Stimulated activated naive B cell treated with anti-CD40 and anti-IgM and Interleukin-4, amounts not matched to agents 10 μg/mL and 1 μg/mL and 100 μg/mL, for 72 hours (primary cell): ENCODE measurements at regions not wholly inside any gene's neighbourhood (a gene's known extent, or its start where the extent isn't known, plus 50 kb on each side); places are given as distances from the start of the nearest gene placed in this dataset.

Source experiments
- ATAC-seq, 2 donors: fragments of 150-1000 bp; cut with Tn5 transposase; replicated peaks; 2 replicates each; pipeline ENCODE4 v1.10.0; 2021; ENCODE audit warnings: moderate library complexity in 1 of 2
- DNase-seq: peaks from one replicate; pipeline ENCODE4 v3.0.0; 2021
- H3K27ac Mint-ChIP-seq: one replicate; pipeline ENCODE4 v1.8.0; 2022; ENCODE audit warnings: mild to moderate bottlenecking, mixed read lengths
- H3K27me3 Mint-ChIP-seq, 2 donors: one replicate each; pipeline ENCODE4 v1.8.0; 2022; ENCODE audit warnings: mixed read lengths in 2 of 2
- H3K36me3 Mint-ChIP-seq, 2 donors: one replicate each; pipeline ENCODE4 v1.8.0; 2022; ENCODE audit warnings: mixed read lengths in 2 of 2, mild to moderate bottlenecking in 1 of 2
- H3K4me1 Mint-ChIP-seq, 2 donors: one replicate each; pipeline ENCODE4 v1.8.0; 2022; ENCODE audit warnings: mixed read lengths in 2 of 2, mild to moderate bottlenecking in 1 of 2
- H3K4me3 Mint-ChIP-seq, 2 donors: one replicate each; pipeline ENCODE4 v1.8.0; 2022; ENCODE audit warnings: mild to moderate bottlenecking in 2 of 2, mixed read lengths in 2 of 2, moderate library complexity in 1 of 2
- H3K9me3 Mint-ChIP-seq, 2 donors: one replicate each; pipeline ENCODE4 v1.8.0; 2022; ENCODE audit warnings: mixed read lengths in 2 of 2, mild to moderate bottlenecking in 1 of 2

DNA sequence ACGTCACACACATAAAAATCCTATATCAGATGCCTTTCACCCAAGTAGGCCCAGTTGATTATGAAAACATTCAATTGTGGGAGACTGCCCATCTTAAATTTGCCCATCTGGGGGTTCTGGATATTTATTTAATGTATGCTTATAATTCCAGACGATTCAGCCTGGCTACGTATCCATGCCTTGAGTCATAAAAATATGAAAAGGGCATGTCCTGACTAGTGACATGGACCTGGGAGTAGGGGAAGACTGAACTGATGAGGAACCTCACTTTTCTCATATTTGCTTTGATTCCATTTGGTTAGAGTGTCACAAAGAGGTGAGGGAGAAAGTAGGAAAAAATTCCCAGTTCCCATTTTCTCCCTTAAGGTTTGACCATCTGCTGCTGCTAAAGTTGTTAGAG is 122.5 kb upstream of the GNAO1 start:
- Mint-ChIP-seq H3K36me3 (no peaks in the 10 kb centered on the region), H3K9me3 (no peaks in the 10 kb centered on the region), H3K27ac (no peak overlapping the region), H3K4me3 (no peak overlapping the region), H3K4me1 (no peaks in the 10 kb centered on the region), H3K27me3 (peaks cover 19 to 28% of the 10 kb centered on the region in 2 donors)
- no peak for ATAC-seq
- no peak for DNase-seq

DNA sequence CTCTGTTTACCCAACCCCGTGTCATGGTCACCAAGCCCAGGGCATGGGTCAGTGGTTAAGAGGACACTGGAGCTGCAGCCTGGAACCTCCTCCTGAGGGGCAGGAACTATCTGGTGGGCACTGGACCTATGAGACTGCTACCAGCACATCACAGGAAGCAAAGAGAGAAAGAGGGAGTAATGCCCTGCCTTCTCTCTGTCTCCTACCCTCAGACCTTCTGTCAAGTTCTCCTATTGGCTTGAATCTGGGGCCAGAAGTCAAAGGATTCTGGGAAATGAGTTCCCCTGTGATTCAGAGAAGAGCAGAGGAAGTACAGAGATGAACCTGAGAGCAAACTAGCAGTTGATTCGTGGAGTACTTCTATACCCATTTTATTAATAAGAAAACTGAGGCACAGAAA is 123.0 kb upstream of the GNAO1 start:
- no peak overlapping the region for H3K27ac Mint-ChIP-seq
- H3K9me3 Mint-ChIP-seq: no peaks in the 10 kb centered on the region
- peaks cover 17 to 25% of the 10 kb centered on the region in 2 donors for H3K27me3 Mint-ChIP-seq
- no peaks in the 10 kb centered on the region for H3K36me3 Mint-ChIP-seq
- no peak overlapping the region for H3K4me3 Mint-ChIP-seq
- ATAC-seq (no peak), DNase-seq (no peak)
- no peaks in the 10 kb centered on the region for H3K4me1 Mint-ChIP-seq

DNA sequence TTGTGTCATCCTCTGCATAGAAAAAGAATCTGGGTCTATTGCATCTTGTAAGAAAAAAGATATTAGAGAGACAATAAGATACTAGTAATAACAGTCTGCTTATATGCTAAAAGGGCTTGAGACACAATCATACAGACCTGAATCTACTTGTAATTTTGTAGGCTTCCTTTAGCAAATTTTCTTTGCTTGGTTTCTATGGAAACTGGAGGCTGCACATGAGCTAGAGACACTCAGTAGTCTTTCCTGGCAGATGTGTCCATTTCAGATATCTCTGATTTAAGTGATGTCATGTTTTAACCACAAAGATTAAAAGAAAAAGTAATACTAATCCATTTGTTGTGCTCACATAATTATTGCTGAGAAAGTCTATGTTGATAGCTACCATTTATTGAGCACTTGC is 123.9 kb upstream of the GNAO1 start:
- DNase-seq (no peak), ATAC-seq (no peak)
- H3K27me3 Mint-ChIP-seq: peaks cover 12 to 16% of the 10 kb centered on the region in 2 donors
- H3K9me3 Mint-ChIP-seq: no peaks in the 10 kb centered on the region
- no peak overlapping the region for H3K27ac Mint-ChIP-seq
- H3K36me3 Mint-ChIP-seq: no peaks in the 10 kb centered on the region
- no peak overlapping the region for H3K4me3 Mint-ChIP-seq
- H3K4me1 Mint-ChIP-seq: no peaks in the 10 kb centered on the region

DNA sequence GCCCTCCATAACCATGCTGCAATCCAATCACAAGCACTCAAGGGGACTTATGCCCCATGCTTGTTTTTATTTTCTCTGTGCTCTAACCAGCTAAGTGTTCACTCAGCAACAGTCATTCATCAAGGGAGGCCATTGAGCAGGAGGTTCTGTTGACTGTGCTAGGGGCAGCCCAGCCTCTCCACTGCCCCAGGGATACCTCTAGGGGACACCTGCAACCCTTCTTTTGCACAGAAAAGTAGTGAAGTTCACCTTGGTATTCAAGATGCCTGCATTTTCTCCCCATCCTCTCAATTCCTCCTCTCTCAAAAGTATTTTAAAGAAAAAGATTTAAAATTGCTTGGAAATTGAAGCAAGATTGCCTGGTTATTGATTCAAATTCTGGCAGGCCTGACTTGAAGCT is 124.7 kb upstream of the GNAO1 start:
- H3K27me3 Mint-ChIP-seq: peaks cover 7 to 9% of the 10 kb centered on the region in 2 donors
- no peak overlapping the region for H3K4me3 Mint-ChIP-seq
- H3K4me1 Mint-ChIP-seq: no peaks in the 10 kb centered on the region
- no peak for ATAC-seq
- no peaks in the 10 kb centered on the region for H3K9me3 Mint-ChIP-seq
- H3K27ac Mint-ChIP-seq: no peak overlapping the region
- H3K36me3 Mint-ChIP-seq: no peaks in the 10 kb centered on the region
- no peak for DNase-seq

DNA sequence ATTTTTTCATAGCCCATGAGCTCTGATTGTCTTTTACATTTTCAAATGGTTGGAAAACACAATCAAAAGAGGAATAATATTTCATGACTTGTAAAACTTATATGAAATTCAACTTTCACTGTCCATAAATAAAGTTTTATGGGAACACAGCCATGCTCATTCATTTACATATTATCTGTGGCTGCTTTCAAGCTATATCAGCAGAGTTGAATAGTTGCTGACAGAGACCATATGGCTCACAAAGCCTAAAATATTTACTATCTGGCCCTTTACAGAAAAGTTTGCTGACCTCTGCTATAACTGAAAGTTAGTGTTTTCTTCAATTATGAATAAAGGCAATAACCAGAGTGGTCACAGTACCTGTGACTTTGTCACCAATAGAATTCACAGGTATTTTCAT is 128.2 kb upstream of the GNAO1 start:
- no peaks in the 10 kb centered on the region for H3K36me3 Mint-ChIP-seq
- no peaks in the 10 kb centered on the region for H3K9me3 Mint-ChIP-seq
- DNase-seq (no peak), ATAC-seq (no peak)
- H3K4me3 Mint-ChIP-seq: no peak overlapping the region
- no peaks in the 10 kb centered on the region for H3K27me3 Mint-ChIP-seq
- H3K27ac Mint-ChIP-seq: no peak overlapping the region
- H3K4me1 Mint-ChIP-seq: no peaks in the 10 kb centered on the region

DNA sequence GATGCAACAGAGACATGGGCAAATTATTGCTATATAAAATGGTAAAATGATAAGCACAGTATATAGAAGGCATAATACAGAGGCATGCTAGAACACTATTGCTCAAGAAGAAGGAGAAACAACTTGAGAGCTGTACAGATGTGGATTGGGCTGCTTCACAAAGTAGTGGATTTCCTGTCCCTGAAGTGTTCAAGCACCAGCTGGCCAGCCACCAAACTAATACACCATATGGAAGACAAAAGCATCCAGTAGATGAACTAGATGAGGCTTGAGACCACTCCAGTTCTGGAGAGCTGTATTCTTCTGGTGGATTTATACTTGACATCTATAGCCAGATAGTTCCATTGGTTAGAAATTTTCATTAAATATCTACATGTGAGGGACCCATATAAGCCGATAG is 134.1 kb upstream of the GNAO1 start:
- Mint-ChIP-seq H3K36me3 (no peaks in the 10 kb centered on the region), H3K4me1 (no peaks in the 10 kb centered on the region), H3K27ac (no peak overlapping the region), H3K27me3 (peaks cover 12 to 22% of the 10 kb centered on the region in 2 donors), H3K4me3 (no peak overlapping the region), H3K9me3 (peaks cover 0 to 1% of the 10 kb centered on the region in 2 donors)
- DNase-seq (no peak), ATAC-seq (no peak)

DNA sequence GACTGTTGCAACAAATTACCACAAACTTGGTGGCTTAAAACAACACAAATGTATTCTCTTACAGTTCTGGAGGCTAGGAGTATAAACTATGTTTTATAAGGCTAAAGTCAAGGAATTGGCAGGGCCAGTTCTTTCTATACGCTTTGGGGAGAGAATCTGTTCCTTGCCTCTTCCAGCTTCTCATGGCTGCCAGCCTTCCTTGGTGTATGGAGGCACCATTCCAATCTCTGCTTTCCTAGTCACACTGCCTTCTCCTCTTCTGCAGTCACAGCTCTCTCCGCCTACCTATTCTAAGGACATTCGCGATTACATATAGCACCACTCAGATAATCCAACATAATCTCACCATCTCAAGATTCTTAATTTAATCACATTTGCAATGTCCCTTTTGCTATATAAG is 140.4 kb upstream of the GNAO1 start:
- H3K27ac Mint-ChIP-seq: no peak overlapping the region
- peaks cover 6 to 14% of the 10 kb centered on the region in 2 donors for H3K4me1 Mint-ChIP-seq
- no peak overlapping the region for H3K4me3 Mint-ChIP-seq
- ATAC-seq (no peak), DNase-seq (no peak)
- no peaks in the 10 kb centered on the region for H3K36me3 Mint-ChIP-seq
- peaks cover 10 to 28% of the 10 kb centered on the region in 2 donors for H3K27me3 Mint-ChIP-seq
- peaks cover 0 to 1% of the 10 kb centered on the region in 2 donors for H3K9me3 Mint-ChIP-seq

DNA sequence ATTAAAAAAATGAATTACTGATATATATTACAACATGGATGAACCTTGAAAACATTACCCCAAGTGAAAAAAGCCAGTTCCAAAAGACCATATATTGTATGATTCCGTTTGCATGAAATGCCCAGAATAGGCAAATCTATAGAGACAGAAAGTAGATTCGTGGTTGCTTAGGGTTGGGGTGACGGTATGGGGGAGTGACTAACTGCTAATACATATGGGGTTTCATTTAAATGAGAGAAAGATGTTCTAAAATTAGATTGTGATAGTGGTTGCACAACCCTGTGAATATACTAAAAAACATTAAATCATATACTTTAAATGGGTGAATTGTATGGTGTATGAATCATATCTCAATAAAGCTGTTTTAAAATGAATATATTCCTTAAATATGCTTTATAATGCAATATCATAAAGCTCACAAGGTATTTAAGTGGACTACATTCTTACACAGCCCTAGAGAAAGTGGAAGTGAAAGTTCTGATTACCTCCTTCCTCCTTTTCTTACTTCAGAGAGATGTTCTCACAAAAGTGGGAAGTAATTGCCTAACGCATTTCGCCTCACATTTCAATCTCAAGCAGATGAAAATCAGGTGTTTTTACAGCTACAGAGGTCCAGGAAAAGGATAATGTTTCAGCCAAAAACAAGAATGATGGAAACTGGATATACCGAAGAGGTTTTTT is 142.7 kb upstream of the GNAO1 start:
- ATAC-seq: peak; percentile 97 to 98
- peaks cover 5 to 27% of the 10 kb centered on the region in 2 donors for H3K27me3 Mint-ChIP-seq

DNA sequence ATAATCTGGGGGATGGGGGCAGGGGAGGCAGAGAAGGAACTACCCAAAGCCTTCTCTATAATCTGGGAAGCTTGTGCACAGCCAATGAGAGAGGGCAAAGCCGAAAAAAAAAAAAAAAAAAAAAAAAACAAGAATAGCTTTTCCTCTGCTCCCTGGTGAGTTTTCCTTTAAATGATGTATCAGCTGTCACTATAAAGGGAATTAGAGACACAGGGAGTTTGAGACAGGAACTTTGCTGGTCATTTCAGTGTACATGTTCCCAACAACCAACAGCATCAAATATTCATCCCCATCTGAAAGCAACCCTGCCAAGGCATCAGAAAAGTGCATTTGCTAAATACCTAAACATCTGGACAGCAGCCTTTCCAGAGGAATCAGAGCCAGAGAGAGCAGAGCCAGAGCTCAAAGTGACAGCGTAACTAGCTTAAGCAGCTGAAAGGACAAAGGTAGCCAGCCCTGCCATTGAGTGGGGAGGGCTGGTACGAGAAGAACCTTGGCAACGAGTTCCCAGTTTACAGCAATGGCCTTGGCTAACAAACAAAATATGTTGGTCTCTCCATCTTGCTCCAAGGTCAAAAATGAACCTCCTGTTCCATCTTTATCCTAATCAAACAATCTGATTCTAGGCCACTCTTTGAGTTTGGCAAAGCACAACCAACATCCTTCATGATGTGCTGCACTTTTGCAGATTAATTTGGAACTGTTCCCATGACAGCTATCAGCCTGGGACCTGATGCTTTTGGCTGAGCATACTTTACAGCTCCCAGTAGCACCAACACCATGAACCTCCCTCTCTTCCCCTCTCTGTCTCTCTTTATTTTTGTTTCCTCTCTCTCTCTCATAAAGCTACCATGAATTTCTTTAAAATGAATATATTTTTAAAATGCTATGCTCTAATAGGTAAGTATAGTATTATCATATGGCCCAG is 143.7 kb upstream of the GNAO1 start:
- no peak overlapping the region for H3K27ac Mint-ChIP-seq
- H3K27me3 Mint-ChIP-seq: peaks cover 10 to 25% of the 10 kb centered on the region in 2 donors
- H3K36me3 Mint-ChIP-seq: no peaks in the 10 kb centered on the region
- no peak overlapping the region for H3K4me3 Mint-ChIP-seq
- H3K4me1 Mint-ChIP-seq: peaks cover 6 to 14% of the 10 kb centered on the region in 2 donors
- no peaks in the 10 kb centered on the region for H3K9me3 Mint-ChIP-seq
- ATAC-seq (no peak), DNase-seq (no peak)

More for the DNA sequence above, 142.7 kb upstream of the GNAO1 start:
- Mint-ChIP-seq H3K27ac (no peak overlapping the region), H3K4me1 (peaks cover 6 to 14% of the 10 kb centered on the region in 2 donors), H3K36me3 (no peaks in the 10 kb centered on the region), H3K9me3 (peaks cover 0 to 1% of the 10 kb centered on the region in 2 donors), H3K4me3 (no peak overlapping the region)
- no peak for DNase-seq

DNA sequence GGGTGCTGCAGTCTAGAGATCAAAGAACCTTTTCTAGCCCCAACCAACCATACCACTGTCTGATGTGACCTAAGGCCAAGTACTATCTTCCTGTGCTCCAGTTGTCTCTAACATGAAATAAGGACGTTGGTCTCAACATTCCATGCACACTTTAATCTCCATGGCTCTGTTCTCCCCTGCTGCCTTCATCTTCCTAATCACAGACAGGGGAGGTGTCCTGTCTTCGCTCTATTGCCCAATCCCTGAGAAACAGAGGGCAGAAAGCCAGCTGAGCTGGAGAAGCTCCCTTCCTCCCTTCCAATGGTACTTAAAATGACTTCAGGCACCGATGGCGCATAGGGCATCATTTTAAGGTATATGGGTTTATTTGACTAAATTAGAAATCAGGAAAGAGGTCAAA is 148.9 kb upstream of the GNAO1 start:
- ATAC-seq: no peak
- Mint-ChIP-seq H3K36me3 (peaks cover 0 to 2% of the 10 kb centered on the region in 2 donors), H3K9me3 (peaks cover 3 to 4% of the 10 kb centered on the region in 2 donors), H3K4me1 (no peaks in the 10 kb centered on the region), H3K4me3 (no peak overlapping the region), H3K27ac (no peak overlapping the region), H3K27me3 (peaks cover 17 to 21% of the 10 kb centered on the region in 2 donors)
- no peak for DNase-seq

DNA sequence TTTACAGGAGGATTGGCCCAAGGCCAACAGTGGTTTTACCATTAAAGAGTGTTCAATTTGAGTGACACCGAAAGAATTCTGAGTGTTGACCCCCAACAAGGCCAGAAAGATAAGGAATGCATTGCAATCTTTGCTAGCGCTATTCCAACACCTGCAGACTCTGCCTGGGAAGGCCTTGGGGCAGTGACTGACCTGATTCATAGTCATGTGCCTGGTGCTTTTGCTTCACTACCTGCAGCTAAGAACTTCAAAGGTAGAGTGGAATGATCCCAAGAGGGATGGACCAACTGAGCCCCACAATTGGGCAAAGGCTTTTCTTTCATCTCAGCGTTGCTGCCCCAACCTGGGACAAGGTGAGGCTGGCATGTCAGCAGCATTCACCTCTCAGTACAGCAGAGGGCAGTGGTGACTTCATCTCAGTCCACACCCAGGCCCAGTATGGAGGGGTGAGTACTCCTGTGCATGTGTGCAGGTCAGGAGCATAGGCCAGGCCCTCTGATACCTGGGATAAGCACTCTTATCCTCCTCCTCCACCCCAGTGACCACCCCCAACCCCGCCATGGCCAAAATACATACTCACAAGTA is 149.6 kb upstream of the GNAO1 start:
- Mint-ChIP-seq H3K9me3 (peaks cover 3 to 11% of the 10 kb centered on the region in 2 donors), H3K27ac (no peak overlapping the region), H3K27me3 (peaks cover 19 to 21% of the 10 kb centered on the region in 2 donors), H3K4me1 (no peaks in the 10 kb centered on the region), H3K36me3 (peaks cover 0 to 2% of the 10 kb centered on the region in 2 donors), H3K4me3 (no peak overlapping the region)
- DNase-seq: no peak
- ATAC-seq: peak; percentile 88 to 90

DNA sequence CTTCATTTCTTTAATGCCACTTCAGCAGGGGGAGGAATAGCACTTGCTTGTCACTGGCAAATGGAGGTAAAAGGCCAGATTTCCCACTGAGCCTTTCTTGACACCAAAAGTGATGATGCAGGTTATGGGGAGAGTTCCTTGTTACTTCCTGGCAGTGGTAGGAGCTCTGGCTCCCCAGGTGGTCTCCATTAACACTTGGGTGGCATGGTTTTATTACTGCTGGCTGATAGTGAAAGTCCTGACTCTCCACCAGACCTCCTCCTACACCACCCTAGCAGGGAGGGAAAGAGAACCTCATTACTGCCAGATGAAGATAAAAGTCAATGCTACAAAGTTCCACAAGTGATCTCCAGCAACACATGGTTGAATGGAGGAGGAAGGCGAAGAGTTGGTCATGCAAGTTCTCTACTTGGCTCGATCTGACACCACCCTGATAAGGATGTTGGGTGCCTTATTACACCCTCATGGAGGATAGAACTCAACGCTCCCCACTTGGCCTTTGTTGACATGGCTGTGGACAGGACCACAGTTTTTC is 152.7 kb upstream of the GNAO1 start:
- peaks cover 0 to 2% of the 10 kb centered on the region in 2 donors for H3K36me3 Mint-ChIP-seq
- H3K4me1 Mint-ChIP-seq: no peaks in the 10 kb centered on the region
- no peak overlapping the region for H3K4me3 Mint-ChIP-seq
- DNase-seq: no peak
- peaks cover 7 to 11% of the 10 kb centered on the region in 2 donors for H3K9me3 Mint-ChIP-seq
- no peak for ATAC-seq
- H3K27me3 Mint-ChIP-seq: peaks cover 21 to 24% of the 10 kb centered on the region in 2 donors
- no peak overlapping the region for H3K27ac Mint-ChIP-seq

DNA sequence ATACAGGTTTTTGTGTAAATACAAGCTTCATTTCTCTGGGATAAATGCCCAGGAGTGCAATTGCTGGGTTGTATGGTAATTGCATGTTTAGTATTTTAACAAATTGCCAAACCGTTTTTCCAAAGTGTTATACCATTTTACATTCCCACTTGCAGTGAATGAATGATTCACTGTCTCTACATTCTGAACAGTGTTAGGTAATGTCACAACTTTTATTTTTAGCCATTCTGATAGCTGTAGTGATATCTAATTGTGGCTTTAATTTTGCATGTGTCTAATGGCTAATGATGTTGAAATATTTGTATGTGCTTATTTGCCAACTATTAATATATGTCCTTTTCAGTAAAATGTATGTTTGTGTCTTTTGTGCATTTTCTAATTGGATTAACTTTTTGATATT is 156.9 kb upstream of the CES5A start:
- Mint-ChIP-seq H3K27ac (no peak overlapping the region), H3K4me1 (no peaks in the 10 kb centered on the region), H3K9me3 (peaks cover 3 to 4% of the 10 kb centered on the region in 2 donors), H3K36me3 (no peaks in the 10 kb centered on the region), H3K4me3 (no peak overlapping the region), H3K27me3 (peaks cover 8 to 22% of the 10 kb centered on the region in 2 donors)
- ATAC-seq (no peak), DNase-seq (no peak)

DNA sequence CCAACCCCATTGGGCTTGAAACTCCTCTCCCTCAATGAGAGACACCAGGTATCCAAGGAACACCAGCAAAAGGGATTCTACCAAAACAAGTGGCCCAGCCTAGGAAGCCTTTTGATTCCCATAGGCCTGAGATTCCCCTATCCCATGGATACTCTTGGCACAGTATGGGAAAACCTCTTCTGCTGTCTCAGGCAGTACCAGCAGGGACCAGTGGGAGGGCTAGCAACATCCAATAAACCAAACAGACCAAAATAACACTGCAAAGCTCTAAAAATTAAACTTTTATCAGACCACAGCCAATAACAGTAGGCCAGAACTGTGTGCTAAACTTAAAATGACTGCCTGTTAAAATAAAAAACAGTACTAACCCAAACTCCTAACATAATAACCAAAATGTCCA is 153.9 kb upstream of the CES5A start:
- Mint-ChIP-seq H3K36me3 (no peaks in the 10 kb centered on the region), H3K9me3 (no peaks in the 10 kb centered on the region), H3K4me1 (no peaks in the 10 kb centered on the region), H3K27ac (no peak overlapping the region), H3K4me3 (no peak overlapping the region), H3K27me3 (peaks cover 8 to 15% of the 10 kb centered on the region in 2 donors)
- ATAC-seq: no peak
- DNase-seq: no peak
